ENCODE measurements at regions not wholly inside any gene's neighbourhood (a gene's known extent, or its start where the extent isn't known, plus 50 kb on each side); places are given as distances from the start of the nearest gene placed in this dataset.

DNA sequence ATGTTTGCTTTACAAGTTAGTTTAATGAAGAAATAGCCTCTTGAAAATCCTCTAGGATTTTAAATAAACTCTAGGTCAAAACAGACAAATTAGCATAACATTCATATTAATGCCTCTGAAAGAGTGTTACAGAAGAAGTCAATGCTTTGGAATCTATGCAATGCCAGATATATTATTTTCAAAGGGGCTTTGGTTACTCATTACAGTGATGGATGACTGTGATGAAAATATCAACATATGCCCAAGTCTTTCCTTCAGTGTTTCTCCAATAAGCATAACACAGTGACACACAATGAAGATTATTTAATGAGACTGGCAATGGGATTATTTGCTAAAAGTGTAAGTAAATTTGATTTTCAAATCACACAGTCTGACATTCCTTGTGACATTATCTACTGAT is 1247.2 kb downstream of the ROBO2 start:
- TF ChIP-seq, protein P1, sequence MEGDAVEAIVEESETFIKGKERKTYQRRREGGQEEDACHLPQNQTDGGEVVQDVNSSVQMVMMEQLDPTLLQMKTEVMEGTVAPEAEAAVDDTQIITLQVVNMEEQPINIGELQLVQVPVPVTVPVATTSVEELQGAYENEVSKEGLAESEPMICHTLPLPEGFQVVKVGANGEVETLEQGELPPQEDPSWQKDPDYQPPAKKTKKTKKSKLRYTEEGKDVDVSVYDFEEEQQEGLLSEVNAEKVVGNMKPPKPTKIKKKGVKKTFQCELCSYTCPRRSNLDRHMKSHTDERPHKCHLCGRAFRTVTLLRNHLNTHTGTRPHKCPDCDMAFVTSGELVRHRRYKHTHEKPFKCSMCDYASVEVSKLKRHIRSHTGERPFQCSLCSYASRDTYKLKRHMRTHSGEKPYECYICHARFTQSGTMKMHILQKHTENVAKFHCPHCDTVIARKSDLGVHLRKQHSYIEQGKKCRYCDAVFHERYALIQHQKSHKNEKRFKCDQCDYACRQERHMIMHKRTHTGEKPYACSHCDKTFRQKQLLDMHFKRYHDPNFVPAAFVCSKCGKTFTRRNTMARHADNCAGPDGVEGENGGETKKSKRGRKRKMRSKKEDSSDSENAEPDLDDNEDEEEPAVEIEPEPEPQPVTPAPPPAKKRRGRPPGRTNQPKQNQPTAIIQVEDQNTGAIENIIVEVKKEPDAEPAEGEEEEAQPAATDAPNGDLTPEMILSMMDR (conservative IDR thresholded peaks at IDR 0.05 in 1 of 2, IDR thresholded peaks at IDR 0.05 in 1 of 2; ENCODE audit: low read depth in 1 of 2, low read length in 2 of 2): no peak
- no peak for TF ChIP-seq EZH2 (IDR thresholded peaks at IDR 0.05; ENCODE audit: low read length, missing control alignments)

Measured in fibroblast of lung (primary cell).